HEK293 (cell line): ENCODE measurements at regions not wholly inside any gene's neighbourhood (a gene's known extent, or its start where the extent isn't known, plus 50 kb on each side); places are given as distances from the start of the nearest gene placed in this dataset.

ENCODE experiments used
- CTCF ChIA-PET: fragments of 350-600 bp; formaldehyde crosslinking; extraction: SDS; loops from one replicate; lab custom pipeline; 2021; ENCODE audit warnings: antibody characterized with exemption; lab: Yijun Ruan, JAX
- POLR2A ChIA-PET: fragments of 300-600 bp; formaldehyde crosslinking; extraction: SDS; loops from one replicate; lab custom pipeline; 2020; ENCODE audit warnings: antibody characterized with exemption, inconsistent platforms; lab: Yijun Ruan, JAX
- H3K27ac ChIP-seq: fragments of 200-500 bp; sonication (Bioruptor generic); 2 replicates; pipeline ENCODE4 v1.5.1; 2014; ENCODE audit warnings: low read depth, low read length, control low read depth, inconsistent platforms; ENCODE audit errors: extremely low read depth
- H3K36me3 ChIP-seq, 2 experiments: fragments of 200-500 bp in 1 of 2; sonication (Bioruptor generic) in 1 of 2; 1 replicate in 1 of 2; 2 replicates in 1 of 2; pipeline ENCODE4 v1.5.1; 2014 to 2017; ENCODE audit warnings: inconsistent platforms in 2 of 2, low read length in 2 of 2; ENCODE audit not compliant: control insufficient read depth in 2 of 2, insufficient read depth in 1 of 2
- H3K4me1 ChIP-seq: fragments of 200-500 bp; sonication (Bioruptor generic); 2 replicates; pipeline ENCODE4 v1.5.1; 2014; ENCODE audit warnings: mild to moderate bottlenecking, low read length, inconsistent platforms; ENCODE audit not compliant: control insufficient read depth, insufficient read depth
- H3K4me3 ChIP-seq: 2 replicates; pipeline ENCODE4 v1.5.1; 2011; ENCODE audit warnings: low read depth, mild to moderate bottlenecking, control low read depth, low read length, moderate library complexity
- H3K9me3 ChIP-seq: fragments of 200-500 bp; sonication (Bioruptor generic); 2 replicates; pipeline ENCODE4 v1.5.1; 2014; ENCODE audit warnings: low read depth, low read length, inconsistent platforms; ENCODE audit not compliant: control insufficient read depth, insufficient read depth
- EGR2 ChIP-seq: fragments of 450-650 bp; formaldehyde crosslinking; IDR thresholded peaks from 2 replicates; pipeline ENCODE4 v1.5.1; 2016; ENCODE audit warnings: low read depth, missing biosample characterization, missing genetic modification characterization
- GFI1B ChIP-seq: fragments of 450-650 bp; formaldehyde crosslinking; IDR thresholded peaks from 2 replicates; pipeline ENCODE4 v1.5.1; 2016; ENCODE audit warnings: missing biosample characterization, missing genetic modification characterization
- GLIS1 ChIP-seq: fragments of 450-650 bp; formaldehyde crosslinking; IDR thresholded peaks from 2 replicates; pipeline ENCODE4 v1.5.1; 2016; ENCODE audit warnings: missing biosample characterization, missing genetic modification characterization
- HOXD13 ChIP-seq: sonication (generic); formaldehyde crosslinking; IDR thresholded peaks from 2 replicates; pipeline ENCODE4 v1.8.0; 2022; ENCODE audit warnings: missing genetic modification reagents, borderline replicate concordance
- KLF9 ChIP-seq: fragments of 450-650 bp; formaldehyde crosslinking; IDR thresholded peaks from 2 replicates; pipeline ENCODE4 v1.5.1; 2016; ENCODE audit warnings: missing biosample characterization, missing genetic modification characterization, low read depth
- SP7 ChIP-seq: fragments of 450-650 bp; formaldehyde crosslinking; IDR thresholded peaks from 2 replicates; pipeline ENCODE4 v1.5.1; 2016; ENCODE audit warnings: missing biosample characterization, missing genetic modification characterization
- ZBTB11 ChIP-seq: fragments of 450-650 bp; formaldehyde crosslinking; conservative IDR thresholded peaks from 2 replicates; pipeline ENCODE4 v1.5.1; 2016; ENCODE audit warnings: low read depth, missing biosample characterization, missing genetic modification characterization
- ZFP41 ChIP-seq: fragments of 450-650 bp; formaldehyde crosslinking; IDR thresholded peaks from 2 replicates; pipeline ENCODE4 v1.5.1; 2016; ENCODE audit warnings: missing biosample characterization, missing genetic modification characterization, borderline replicate concordance
- ZIC2 ChIP-seq: fragments of 450-650 bp; formaldehyde crosslinking; IDR thresholded peaks from 2 replicates; pipeline ENCODE4 v1.5.1; 2016; ENCODE audit warnings: missing biosample characterization, missing genetic modification characterization
- ZNF221 ChIP-seq: fragments of 450-650 bp; formaldehyde crosslinking; IDR thresholded peaks from 2 replicates; pipeline ENCODE4 v1.5.1; 2017; ENCODE audit warnings: missing biosample characterization, missing genetic modification characterization, borderline replicate concordance
- ZNF280C ChIP-seq: fragments of 450-650 bp; formaldehyde crosslinking; IDR thresholded peaks from 2 replicates; pipeline ENCODE4 v1.5.1; 2016; ENCODE audit warnings: missing biosample characterization, missing genetic modification characterization
- ZNF324 ChIP-seq: fragments of 450-650 bp; formaldehyde crosslinking; IDR thresholded peaks from 2 replicates; pipeline ENCODE4 v1.5.1; 2016; ENCODE audit warnings: missing biosample characterization, missing genetic modification characterization
- ZNF354C ChIP-seq: fragments of 450-650 bp; formaldehyde crosslinking; IDR thresholded peaks from 2 replicates; pipeline ENCODE4 v1.5.1; 2016; ENCODE audit warnings: missing biosample characterization, missing genetic modification characterization, low read depth, borderline replicate concordance
- ZNF37A ChIP-seq: fragments of 450-650 bp; IDR thresholded peaks from 2 replicates; pipeline ENCODE4 v1.5.1; 2018; ENCODE audit warnings: missing biosample characterization, missing genetic modification characterization
- ZNF558 ChIP-seq: fragments of 450-650 bp; formaldehyde crosslinking; IDR thresholded peaks from 2 replicates; pipeline ENCODE4 v1.5.1; 2016; ENCODE audit warnings: missing biosample characterization, missing genetic modification characterization
- ZNF571 ChIP-seq: fragments of 450-650 bp; formaldehyde crosslinking; IDR thresholded peaks from 2 replicates; pipeline ENCODE4 v1.5.0; 2017; ENCODE audit warnings: missing biosample characterization, missing genetic modification characterization
- ZNF654 ChIP-seq: fragments of 450-650 bp; formaldehyde crosslinking; IDR thresholded peaks from 2 replicates; pipeline ENCODE4 v1.5.1; 2016; ENCODE audit warnings: low read depth, missing biosample characterization, missing genetic modification characterization
- ZNF677 ChIP-seq: fragments of 450-650 bp; IDR thresholded peaks from 2 replicates; pipeline ENCODE4 v1.5.0; 2018; ENCODE audit warnings: missing biosample characterization, mild to moderate bottlenecking, missing genetic modification characterization, moderate library complexity
- TF ChIP-seq, protein P1 (sequence below): fragments of 450-650 bp; formaldehyde crosslinking; IDR thresholded peaks from 2 replicates; pipeline ENCODE4 v1.5.1; 2016; ENCODE audit warnings: missing biosample characterization, missing genetic modification characterization
- TF ChIP-seq, protein P2 (sequence below): fragments of 450-650 bp; formaldehyde crosslinking; IDR thresholded peaks from 2 replicates; pipeline ENCODE4 v1.5.1; 2016; ENCODE audit warnings: missing biosample characterization, missing genetic modification characterization
- TF ChIP-seq, protein P3 (sequence below): fragments of 450-650 bp; formaldehyde crosslinking; IDR thresholded peaks from 2 replicates; pipeline ENCODE4; 2016; ENCODE audit warnings: missing biosample characterization, missing genetic modification characterization

GRCh38 chr4:156547439-156547838, 424.2 kb downstream of the PDGFC start:
- no peaks in the 10 kb centered on the region for H3K36me3 ChIP-seq
- H3K9me3 ChIP-seq, result no peaks in the 10 kb centered on the region
- ChIA-PET POLR2A (no interaction called here), CTCF (interaction anchor here (0.6 kb wide), 1 partner anchor 253 kb away, joined by 3 read pairs; no protein-coding TSS in a partner anchor)
- TF ChIP-seq ZBTB11 (no peak), ZNF558 (tag by site-specific recombination) (no peak), SP7 (tag by site-specific recombination) (no peak), ZNF654 (tag by site-specific recombination) (no peak), ZNF677 (tag by site-specific recombination) (no peak)
- no peak overlapping the region for H3K27ac ChIP-seq
- no peak overlapping the region for H3K4me3 ChIP-seq
- H3K4me1 ChIP-seq, result no peaks in the 10 kb centered on the region

GRCh38 chr4:156545003-156545785, 426.4 kb downstream of the PDGFC start:
- TF ChIP-seq, protein P1, sequence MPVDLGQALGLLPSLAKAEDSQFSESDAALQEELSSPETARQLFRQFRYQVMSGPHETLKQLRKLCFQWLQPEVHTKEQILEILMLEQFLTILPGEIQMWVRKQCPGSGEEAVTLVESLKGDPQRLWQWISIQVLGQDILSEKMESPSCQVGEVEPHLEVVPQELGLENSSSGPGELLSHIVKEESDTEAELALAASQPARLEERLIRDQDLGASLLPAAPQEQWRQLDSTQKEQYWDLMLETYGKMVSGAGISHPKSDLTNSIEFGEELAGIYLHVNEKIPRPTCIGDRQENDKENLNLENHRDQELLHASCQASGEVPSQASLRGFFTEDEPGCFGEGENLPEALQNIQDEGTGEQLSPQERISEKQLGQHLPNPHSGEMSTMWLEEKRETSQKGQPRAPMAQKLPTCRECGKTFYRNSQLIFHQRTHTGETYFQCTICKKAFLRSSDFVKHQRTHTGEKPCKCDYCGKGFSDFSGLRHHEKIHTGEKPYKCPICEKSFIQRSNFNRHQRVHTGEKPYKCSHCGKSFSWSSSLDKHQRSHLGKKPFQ (tag by site-specific recombination), result no peak
- TF ChIP-seq ZNF37A (tag by site-specific recombination), result no peak
- no peak for TF ChIP-seq ZIC2 (tag by site-specific recombination)
- no peak for TF ChIP-seq GFI1B
- TF ChIP-seq EGR2 (tag by site-specific recombination), result no peak
- ChIA-PET CTCF (no interaction called here), POLR2A (no interaction called here)
- Histone ChIP-seq H3K36me3 (no peaks in the 10 kb centered on the region), H3K4me3 (no peak overlapping the region), H3K27ac (no peak overlapping the region), H3K9me3 (no peaks in the 10 kb centered on the region), H3K4me1 (no peaks in the 10 kb centered on the region)

DNA sequence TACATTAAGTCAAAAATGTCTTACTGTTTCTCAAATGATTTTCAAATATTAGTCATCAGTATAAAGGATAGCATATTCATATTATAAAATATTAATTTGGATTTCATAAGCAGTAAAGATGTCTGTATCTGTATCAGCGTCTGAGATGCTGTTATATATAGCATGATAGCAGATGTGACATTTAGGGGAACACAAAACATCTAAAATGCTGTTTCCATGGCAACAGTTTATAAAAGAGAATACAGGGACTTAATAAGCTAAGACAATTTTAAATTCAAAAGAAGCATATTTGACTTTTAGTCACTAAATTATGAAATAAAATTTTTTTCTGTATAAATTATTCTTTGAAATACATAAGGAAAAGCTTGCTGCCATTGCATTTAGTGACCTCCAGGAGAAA, 432.2 kb downstream of the PDGFC start:
- ChIA-PET CTCF (no interaction called here), POLR2A (no interaction called here)
- no peak overlapping the region for H3K27ac ChIP-seq
- no peak overlapping the region for H3K4me3 ChIP-seq
- no peaks in the 10 kb centered on the region for H3K9me3 ChIP-seq
- H3K36me3 ChIP-seq, result no peaks in the 10 kb centered on the region
- no peaks in the 10 kb centered on the region for H3K4me1 ChIP-seq
- TF ChIP-seq HOXD13 (CRISPR knock-in tag), result no peak
- TF ChIP-seq ZNF571 (tag by site-specific recombination), result no peak
- no peak for TF ChIP-seq KLF9 (tag by site-specific recombination)
- no peak for TF ChIP-seq ZFP41 (tag by site-specific recombination)
- TF ChIP-seq ZNF221 (tag by site-specific recombination), result no peak
- TF ChIP-seq ZNF280C (tag by site-specific recombination), result no peak
- no peak for TF ChIP-seq ZNF324 (tag by site-specific recombination)
- TF ChIP-seq, protein P2, sequence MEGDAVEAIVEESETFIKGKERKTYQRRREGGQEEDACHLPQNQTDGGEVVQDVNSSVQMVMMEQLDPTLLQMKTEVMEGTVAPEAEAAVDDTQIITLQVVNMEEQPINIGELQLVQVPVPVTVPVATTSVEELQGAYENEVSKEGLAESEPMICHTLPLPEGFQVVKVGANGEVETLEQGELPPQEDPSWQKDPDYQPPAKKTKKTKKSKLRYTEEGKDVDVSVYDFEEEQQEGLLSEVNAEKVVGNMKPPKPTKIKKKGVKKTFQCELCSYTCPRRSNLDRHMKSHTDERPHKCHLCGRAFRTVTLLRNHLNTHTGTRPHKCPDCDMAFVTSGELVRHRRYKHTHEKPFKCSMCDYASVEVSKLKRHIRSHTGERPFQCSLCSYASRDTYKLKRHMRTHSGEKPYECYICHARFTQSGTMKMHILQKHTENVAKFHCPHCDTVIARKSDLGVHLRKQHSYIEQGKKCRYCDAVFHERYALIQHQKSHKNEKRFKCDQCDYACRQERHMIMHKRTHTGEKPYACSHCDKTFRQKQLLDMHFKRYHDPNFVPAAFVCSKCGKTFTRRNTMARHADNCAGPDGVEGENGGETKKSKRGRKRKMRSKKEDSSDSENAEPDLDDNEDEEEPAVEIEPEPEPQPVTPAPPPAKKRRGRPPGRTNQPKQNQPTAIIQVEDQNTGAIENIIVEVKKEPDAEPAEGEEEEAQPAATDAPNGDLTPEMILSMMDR (tag by site-specific recombination), result no peak
- TF ChIP-seq ZNF354C, result no peak
- TF ChIP-seq, protein P3, sequence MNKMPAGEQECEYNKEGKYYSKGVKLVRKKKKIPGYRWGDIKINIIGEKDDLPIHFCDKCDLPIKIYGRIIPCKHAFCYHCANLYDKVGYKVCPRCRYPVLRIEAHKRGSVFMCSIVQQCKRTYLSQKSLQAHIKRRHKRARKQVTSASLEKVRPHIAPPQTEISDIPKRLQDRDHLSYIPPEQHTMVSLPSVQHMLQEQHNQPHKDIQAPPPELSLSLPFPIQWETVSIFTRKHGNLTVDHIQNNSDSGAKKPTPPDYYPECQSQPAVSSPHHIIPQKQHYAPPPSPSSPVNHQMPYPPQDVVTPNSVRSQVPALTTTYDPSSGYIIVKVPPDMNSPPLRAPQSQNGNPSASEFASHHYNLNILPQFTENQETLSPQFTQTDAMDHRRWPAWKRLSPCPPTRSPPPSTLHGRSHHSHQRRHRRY (tag by site-specific recombination), result no peak
- TF ChIP-seq GLIS1 (tag by site-specific recombination), result no peak
